Transverse colon (tissue), 4 donors: ENCODE measurements at regions not wholly inside any gene's neighbourhood (a gene's known extent, or its start where the extent isn't known, plus 50 kb on each side); places are given as distances from the start of the nearest gene placed in this dataset.

Experiments used
- CTCF ChIP-seq, 5 experiments: fragments of 200-600 bp in 3 of 5; fragments of 450-650 bp in 2 of 5; sonication (generic) in 3 of 5; IDR thresholded peaks; 1 replicate in 2 of 5; 2 replicates in 3 of 5; pipeline ENCODE4 v1.5.1; 2016 to 2017; ENCODE audit warnings: antibody characterized with exemption in 5 of 5, inconsistent platforms in 3 of 5, mild to moderate bottlenecking in 2 of 5, moderate library complexity in 1 of 5
- POLR2AphosphoS5 ChIP-seq, 3 donors: sonication (generic); formaldehyde crosslinking; IDR thresholded peaks; one replicate each; pipeline ENCODE4 v1.6.1; 2016; ENCODE audit warnings: antibody characterized with exemption in 3 of 3

DNA sequence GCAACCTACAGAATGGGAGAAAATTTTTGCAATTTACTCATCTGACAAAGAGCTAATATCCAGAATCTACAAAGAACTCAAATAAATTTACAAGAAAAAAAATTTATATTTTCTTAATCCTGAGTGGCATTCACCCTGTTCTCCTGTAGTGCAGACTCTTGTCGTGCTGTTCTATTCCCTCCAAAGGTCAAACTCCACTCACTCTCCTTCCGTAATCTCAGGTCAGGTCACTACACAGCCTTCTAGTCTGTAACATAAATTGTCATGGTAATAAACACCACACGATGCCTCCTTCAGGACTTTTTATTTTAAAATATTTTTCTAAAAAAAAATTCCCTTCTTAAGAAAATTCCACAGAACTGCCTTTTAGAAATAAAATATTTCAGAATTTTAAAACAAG, 417.9 kb upstream of the GCFC2 start:
- TF ChIP-seq CTCF (IDR thresholded peaks at IDR 0.05) (peak in 1 of 5 experiments; percentile 21), POLR2AphosphoS5 (IDR thresholded peaks at IDR 0.05) (no peak)
